DOHH2 (cell line): ENCODE measurements at regions not wholly inside any gene's neighbourhood (a gene's known extent, or its start where the extent isn't known, plus 50 kb on each side); places are given as distances from the start of the nearest gene placed in this dataset.

Source experiments
- EZH2phosphoT487 ChIP-seq: fragments of 200-600 bp; sonication (generic); IDR thresholded peaks from 2 replicates; pipeline ENCODE4 v1.6.1; 2017; ENCODE audit warnings: borderline replicate concordance, mild to moderate bottlenecking, antibody characterized with exemption, low read length, moderate library complexity, mixed read lengths
- TF ChIP-seq, protein P1 (sequence below): fragments of 200-600 bp; sonication (generic); IDR thresholded peaks from one replicate; pipeline ENCODE4 v1.5.1; 2014; ENCODE audit warnings: antibody characterized with exemption, mild to moderate bottlenecking, low read depth, low read length; ENCODE audit not compliant: poor library complexity, severe bottlenecking

DNA sequence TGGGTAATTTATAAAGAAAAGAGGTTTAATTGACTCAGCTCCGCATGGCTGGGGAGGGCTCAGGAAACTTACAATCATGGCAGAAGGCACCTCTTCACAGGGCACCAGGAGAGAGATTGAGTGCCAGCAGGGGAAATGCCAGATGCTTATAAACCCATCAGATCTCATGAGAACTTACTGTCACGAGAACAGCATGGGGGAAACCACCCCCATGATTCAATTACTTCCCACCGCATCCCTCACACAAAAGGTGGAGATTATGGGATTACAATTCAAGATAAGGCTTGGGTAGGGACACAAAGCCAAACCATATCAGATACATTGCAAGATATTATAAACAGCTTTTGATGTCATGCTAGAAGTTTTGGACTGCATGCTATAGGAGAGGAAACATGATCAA is 204.3 kb downstream of the VEGFC start:
- TF ChIP-seq, protein P1, sequence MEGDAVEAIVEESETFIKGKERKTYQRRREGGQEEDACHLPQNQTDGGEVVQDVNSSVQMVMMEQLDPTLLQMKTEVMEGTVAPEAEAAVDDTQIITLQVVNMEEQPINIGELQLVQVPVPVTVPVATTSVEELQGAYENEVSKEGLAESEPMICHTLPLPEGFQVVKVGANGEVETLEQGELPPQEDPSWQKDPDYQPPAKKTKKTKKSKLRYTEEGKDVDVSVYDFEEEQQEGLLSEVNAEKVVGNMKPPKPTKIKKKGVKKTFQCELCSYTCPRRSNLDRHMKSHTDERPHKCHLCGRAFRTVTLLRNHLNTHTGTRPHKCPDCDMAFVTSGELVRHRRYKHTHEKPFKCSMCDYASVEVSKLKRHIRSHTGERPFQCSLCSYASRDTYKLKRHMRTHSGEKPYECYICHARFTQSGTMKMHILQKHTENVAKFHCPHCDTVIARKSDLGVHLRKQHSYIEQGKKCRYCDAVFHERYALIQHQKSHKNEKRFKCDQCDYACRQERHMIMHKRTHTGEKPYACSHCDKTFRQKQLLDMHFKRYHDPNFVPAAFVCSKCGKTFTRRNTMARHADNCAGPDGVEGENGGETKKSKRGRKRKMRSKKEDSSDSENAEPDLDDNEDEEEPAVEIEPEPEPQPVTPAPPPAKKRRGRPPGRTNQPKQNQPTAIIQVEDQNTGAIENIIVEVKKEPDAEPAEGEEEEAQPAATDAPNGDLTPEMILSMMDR = no peak
- TF ChIP-seq EZH2phosphoT487 = no peak
